ENCODE measurements at regions not wholly inside any gene's neighbourhood (a gene's known extent, or its start where the extent isn't known, plus 50 kb on each side); places are given as distances from the start of the nearest gene placed in this dataset.

DNA sequence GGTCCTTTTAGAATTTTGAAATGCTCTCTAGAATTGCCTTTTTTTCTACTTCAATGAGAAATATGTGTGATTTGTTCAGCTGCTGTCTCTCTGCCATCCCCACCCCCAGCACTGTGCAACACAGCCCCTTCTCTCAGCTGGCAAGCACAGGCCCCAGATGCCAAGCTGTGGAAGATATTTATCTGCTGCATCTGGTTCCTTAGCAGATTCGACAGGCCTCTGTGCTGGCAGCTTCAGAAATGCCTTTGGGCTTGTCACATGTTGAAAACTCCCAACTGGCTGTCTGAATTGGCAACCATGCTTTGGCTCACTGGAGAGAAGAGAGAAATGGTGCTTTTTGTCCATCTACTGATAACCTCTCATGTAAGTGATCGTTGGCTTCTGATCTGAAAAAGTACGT is 206.7 kb upstream of the C1orf87 start:
- H3K36me3 ChIP-seq (ENCODE audit: control insufficient read depth in 2 of 2, insufficient read depth in 1 of 2, low read length in 2 of 2) = no peaks in the 10 kb centered on the region
- CTCF ChIA-PET = interaction anchor here (0.6 to 2.7 kb wide), 6 partner anchors 10 to 791 kb away, joined by 3 to 39 read pairs (median 11); no protein-coding TSS in a partner anchor
- H3K9me3 ChIP-seq (ENCODE audit: control insufficient read depth, insufficient read depth, low read depth, low read length) = no peaks in the 10 kb centered on the region
- TF ChIP-seq OVOL3 (tag by site-specific recombination; IDR thresholded peaks at IDR 0.05) = no peak
- H3K27ac ChIP-seq (ENCODE audit: extremely low read depth, low read depth, low read length) = no peak overlapping the region
- POLR2A ChIA-PET = no interaction called here
- no peaks in the 10 kb centered on the region for H3K4me1 ChIP-seq (ENCODE audit: control insufficient read depth, insufficient read depth, low read length)
- H3K4me3 ChIP-seq (ENCODE audit: low read depth, low read length) = no peak overlapping the region

DNA sequence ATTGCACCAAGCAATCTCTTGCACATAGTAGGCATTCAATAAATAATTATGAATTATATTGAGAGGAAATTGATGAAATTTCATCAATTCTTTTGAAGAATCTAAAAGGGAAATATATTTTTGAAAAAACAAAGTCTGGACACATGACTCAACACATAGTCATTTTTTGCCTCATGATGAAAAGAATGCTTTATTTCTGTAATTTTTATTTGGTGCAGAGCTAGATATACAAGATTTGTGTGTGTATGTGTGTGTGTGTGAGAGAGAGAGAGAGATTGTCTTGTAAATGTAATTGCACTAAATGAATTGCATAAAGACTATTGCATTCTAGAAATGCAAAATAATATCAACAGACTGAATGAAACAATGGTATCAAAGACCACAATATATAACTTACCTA is 206.2 kb upstream of the C1orf87 start:
- ChIA-PET CTCF (interaction anchor here (0.6 to 2.7 kb wide), 3 partner anchors 8 to 791 kb away, joined by 3 to 39 read pairs (median 3); no protein-coding TSS in a partner anchor), POLR2A (no interaction called here)
- Histone ChIP-seq H3K4me3 (ENCODE audit: low read depth, low read length) (no peak overlapping the region), H3K4me1 (ENCODE audit: control insufficient read depth, insufficient read depth, low read length) (no peaks in the 10 kb centered on the region), H3K9me3 (ENCODE audit: control insufficient read depth, insufficient read depth, low read depth, low read length) (no peaks in the 10 kb centered on the region), H3K36me3 (ENCODE audit: control insufficient read depth in 2 of 2, insufficient read depth in 1 of 2, low read length in 2 of 2) (no peaks in the 10 kb centered on the region), H3K27ac (ENCODE audit: extremely low read depth, low read depth, low read length) (no peak overlapping the region)
- TF ChIP-seq ZNF114 (tag by site-specific recombination; IDR thresholded peaks at IDR 0.05) (no peak), ZNF549 (tag by site-specific recombination; IDR thresholded peaks at IDR 0.05) (no peak)

DNA sequence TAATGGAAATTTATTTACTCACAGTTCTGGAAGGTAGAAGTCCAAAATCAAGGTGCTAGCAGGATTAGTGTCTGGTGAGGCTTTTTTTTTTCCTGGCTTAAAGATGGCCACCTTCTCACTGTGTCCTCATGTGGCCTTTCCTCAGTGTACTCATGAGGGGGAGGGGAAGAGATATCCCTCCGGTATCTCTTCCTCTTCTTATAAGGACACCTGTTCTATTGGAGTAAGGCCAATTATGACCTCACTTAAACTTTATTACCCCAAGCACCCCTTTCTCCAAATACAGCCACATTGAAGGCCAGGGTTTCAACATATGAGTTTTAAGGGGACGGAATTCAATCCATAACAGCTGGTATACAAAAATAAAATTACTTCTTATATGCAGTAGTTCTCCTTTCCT is 203.7 kb upstream of the C1orf87 start:
- Histone ChIP-seq H3K4me1 (ENCODE audit: control insufficient read depth, insufficient read depth, low read length) (no peaks in the 10 kb centered on the region), H3K36me3 (ENCODE audit: control insufficient read depth in 2 of 2, insufficient read depth in 1 of 2, low read length in 2 of 2) (no peaks in the 10 kb centered on the region), H3K27ac (ENCODE audit: extremely low read depth, low read depth, low read length) (no peak overlapping the region), H3K9me3 (ENCODE audit: control insufficient read depth, insufficient read depth, low read depth, low read length) (no peaks in the 10 kb centered on the region), H3K4me3 (ENCODE audit: low read depth, low read length) (no peak overlapping the region)
- POLR2A ChIA-PET = no interaction called here
- CTCF ChIA-PET = no interaction called here
- TF ChIP-seq ZNF311 (tag by site-specific recombination; IDR thresholded peaks at IDR 0.05; ENCODE audit: borderline replicate concordance) (no peak), ZNF510 (tag by site-specific recombination; IDR thresholded peaks at IDR 0.05; ENCODE audit: insufficient replicate concordance) (no peak), ZNF239 (tag by site-specific recombination; IDR thresholded peaks at IDR 0.05) (no peak), ZNF23 (tag by site-specific recombination; IDR thresholded peaks at IDR 0.05; ENCODE audit: borderline replicate concordance) (no peak), ZNF610 (tag by site-specific recombination; IDR thresholded peaks at IDR 0.05; ENCODE audit: borderline replicate concordance) (no peak)
- TF ChIP-seq, protein P1, sequence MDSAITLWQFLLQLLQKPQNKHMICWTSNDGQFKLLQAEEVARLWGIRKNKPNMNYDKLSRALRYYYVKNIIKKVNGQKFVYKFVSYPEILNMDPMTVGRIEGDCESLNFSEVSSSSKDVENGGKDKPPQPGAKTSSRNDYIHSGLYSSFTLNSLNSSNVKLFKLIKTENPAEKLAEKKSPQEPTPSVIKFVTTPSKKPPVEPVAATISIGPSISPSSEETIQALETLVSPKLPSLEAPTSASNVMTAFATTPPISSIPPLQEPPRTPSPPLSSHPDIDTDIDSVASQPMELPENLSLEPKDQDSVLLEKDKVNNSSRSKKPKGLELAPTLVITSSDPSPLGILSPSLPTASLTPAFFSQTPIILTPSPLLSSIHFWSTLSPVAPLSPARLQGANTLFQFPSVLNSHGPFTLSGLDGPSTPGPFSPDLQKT (IDR thresholded peaks at IDR 0.05; ENCODE audit: borderline replicate concordance, low read depth, low read length) = no peak

DNA sequence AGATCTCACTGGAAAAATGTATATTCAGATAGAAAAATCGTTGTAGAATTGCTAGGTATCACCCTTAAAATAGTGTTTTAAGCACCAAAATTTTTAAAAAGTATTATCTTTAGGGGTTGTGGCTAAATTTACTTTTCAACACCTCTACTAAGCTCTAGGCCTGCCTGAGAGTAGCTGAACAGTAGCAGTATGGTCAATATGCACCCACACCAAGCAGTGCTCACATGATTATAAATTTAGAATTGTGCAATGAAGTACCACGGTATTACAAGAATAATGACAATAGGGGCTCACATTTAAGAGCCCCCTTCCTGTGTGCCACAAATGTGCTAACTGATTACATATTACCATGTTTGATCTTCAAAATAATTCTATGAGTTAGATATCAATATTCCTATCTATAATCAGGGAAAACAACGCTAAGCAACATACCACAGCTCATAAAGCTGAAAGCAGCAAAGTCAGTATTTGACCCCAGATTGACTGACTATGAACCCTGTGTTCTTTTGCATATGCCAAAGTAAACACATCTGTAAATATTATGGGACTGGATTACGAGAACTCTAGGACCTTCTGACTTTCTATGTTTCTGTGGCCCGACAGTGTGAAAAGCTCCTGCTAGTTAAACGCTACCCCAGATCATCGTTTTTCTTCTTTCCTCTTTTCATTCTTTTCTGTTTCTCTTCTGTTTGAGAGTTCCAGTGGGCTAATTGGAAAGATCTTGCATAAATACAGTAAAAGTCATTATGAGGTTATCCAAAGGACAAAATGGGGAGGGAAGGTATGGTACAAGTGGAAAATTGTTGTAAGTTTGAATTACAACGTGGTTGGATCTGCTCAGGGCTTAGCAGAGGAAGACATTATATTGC is 201.1 kb upstream of the C1orf87 start:
- Histone ChIP-seq H3K36me3 (ENCODE audit: control insufficient read depth in 2 of 2, insufficient read depth in 1 of 2, low read length in 2 of 2) (no peaks in the 10 kb centered on the region), H3K9me3 (ENCODE audit: control insufficient read depth, insufficient read depth, low read depth, low read length) (no peaks in the 10 kb centered on the region), H3K27ac (ENCODE audit: extremely low read depth, low read depth, low read length) (no peak overlapping the region), H3K4me3 (ENCODE audit: low read depth, low read length) (no peak overlapping the region), H3K4me1 (ENCODE audit: control insufficient read depth, insufficient read depth, low read length) (no peaks in the 10 kb centered on the region)
- ChIA-PET CTCF (interaction anchor here (0.7 kb wide), 2 partner anchors 487 to 757 kb away, joined by 3 to 4 read pairs; no protein-coding TSS in a partner anchor), POLR2A (no interaction called here)
- TF ChIP-seq GLIS2 (tag by site-specific recombination; IDR thresholded peaks at IDR 0.05) (no peak), ZNF600 (tag by site-specific recombination; IDR thresholded peaks at IDR 0.05) (no peak), ZNF112 (tag by site-specific recombination; IDR thresholded peaks at IDR 0.05) (no peak), YY1 (tag by site-specific recombination; IDR thresholded peaks at IDR 0.05) (no peak), TCF7L2 (IDR thresholded peaks at IDR 0.05; ENCODE audit: borderline replicate concordance, low read depth, low read length) (no peak), ZNF266 (tag by site-specific recombination; IDR thresholded peaks at IDR 0.05; ENCODE audit: low read depth) (no peak), ZNF394 (tag by site-specific recombination; IDR thresholded peaks at IDR 0.05; ENCODE audit: borderline replicate concordance) (no peak), ZNF664 (tag by site-specific recombination; IDR thresholded peaks at IDR 0.05) (no peak), ZNF626 (tag by site-specific recombination; IDR thresholded peaks at IDR 0.05) (no peak), ZNF214 (tag by site-specific recombination; IDR thresholded peaks at IDR 0.05; ENCODE audit: borderline replicate concordance) (no peak), ZNF544 (tag by site-specific recombination; IDR thresholded peaks at IDR 0.05) (no peak), ZNF555 (tag by site-specific recombination; conservative IDR thresholded peaks at IDR 0.05) (no peak), MYNN (tag by site-specific recombination; IDR thresholded peaks at IDR 0.05; ENCODE audit: borderline replicate concordance) (no peak)
- TF ChIP-seq, protein P2, sequence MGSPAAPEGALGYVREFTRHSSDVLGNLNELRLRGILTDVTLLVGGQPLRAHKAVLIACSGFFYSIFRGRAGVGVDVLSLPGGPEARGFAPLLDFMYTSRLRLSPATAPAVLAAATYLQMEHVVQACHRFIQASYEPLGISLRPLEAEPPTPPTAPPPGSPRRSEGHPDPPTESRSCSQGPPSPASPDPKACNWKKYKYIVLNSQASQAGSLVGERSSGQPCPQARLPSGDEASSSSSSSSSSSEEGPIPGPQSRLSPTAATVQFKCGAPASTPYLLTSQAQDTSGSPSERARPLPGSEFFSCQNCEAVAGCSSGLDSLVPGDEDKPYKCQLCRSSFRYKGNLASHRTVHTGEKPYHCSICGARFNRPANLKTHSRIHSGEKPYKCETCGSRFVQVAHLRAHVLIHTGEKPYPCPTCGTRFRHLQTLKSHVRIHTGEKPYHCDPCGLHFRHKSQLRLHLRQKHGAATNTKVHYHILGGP (tag by site-specific recombination; IDR thresholded peaks at IDR 0.05) = no peak

All from HEK293 (cell line).